ENCODE measurements at regions not wholly inside any gene's neighbourhood (a gene's known extent, or its start where the extent isn't known, plus 50 kb on each side); places are given as distances from the start of the nearest gene placed in this dataset.

GRCh38 chr18:77645170-77645872, 395.7 kb downstream of the GALR1 start:
- ATAC-seq (ENCODE audit: insufficient read depth, low read depth): no peak
- no peak for TF ChIP-seq CTCF (IDR thresholded peaks at IDR 0.05; ENCODE audit: borderline replicate concordance, extremely low read depth, low read length, poor library complexity, severe bottlenecking)
- TF ChIP-seq EZH2 (IDR thresholded peaks at IDR 0.05; ENCODE audit: borderline replicate concordance, low read depth, low read length, severe bottlenecking): no peak
- Histone ChIP-seq H3K9ac (ENCODE audit: low read depth, low read length) (no peak overlapping the region), H3K27me3 (ENCODE audit: insufficient read depth, low read length, poor library complexity) (no peaks in the 10 kb centered on the region), H3K4me3 (ENCODE audit: low read depth in 1 of 2, low read length in 2 of 2) (no peak overlapping the region), H3K79me2 (ENCODE audit: insufficient read depth, low read length) (no peaks in the 10 kb centered on the region), H3K27ac (ENCODE audit: low read length) (no peak overlapping the region), H3K9me3 (ENCODE audit: insufficient read depth, low read length, severe bottlenecking) (no peaks in the 10 kb centered on the region), H3K4me1 (ENCODE audit: insufficient read depth, low read length) (no peaks in the 10 kb centered on the region), H2AFZ (ENCODE audit: low read depth, low read length) (no peak overlapping the region), H3K36me3 (ENCODE audit: insufficient read depth, low read length) (no peaks in the 10 kb centered on the region), H3K4me2 (ENCODE audit: insufficient read depth, low read length) (no peak overlapping the region), H4K20me1 (ENCODE audit: insufficient read depth, low read length) (no peaks in the 10 kb centered on the region)
- DNase-seq: no peak

GRCh38 chr18:77647472-77647871, 397.8 kb downstream of the GALR1 start:
- Histone ChIP-seq H3K4me2 (ENCODE audit: insufficient read depth, low read length) (no peak overlapping the region), H3K4me3 (ENCODE audit: low read depth in 1 of 2, low read length in 2 of 2) (no peak overlapping the region), H2AFZ (ENCODE audit: low read depth, low read length) (no peak overlapping the region), H3K36me3 (ENCODE audit: insufficient read depth, low read length) (no peaks in the 10 kb centered on the region), H3K9me3 (ENCODE audit: insufficient read depth, low read length, severe bottlenecking) (no peaks in the 10 kb centered on the region), H4K20me1 (ENCODE audit: insufficient read depth, low read length) (no peaks in the 10 kb centered on the region), H3K27me3 (ENCODE audit: insufficient read depth, low read length, poor library complexity) (no peaks in the 10 kb centered on the region), H3K4me1 (ENCODE audit: insufficient read depth, low read length) (no peaks in the 10 kb centered on the region), H3K9ac (ENCODE audit: low read depth, low read length) (no peak overlapping the region), H3K27ac (ENCODE audit: low read length) (no peak overlapping the region), H3K79me2 (ENCODE audit: insufficient read depth, low read length) (no peaks in the 10 kb centered on the region)
- DNase-seq (no peak), ATAC-seq (ENCODE audit: insufficient read depth, low read depth) (no peak)
- no peak for TF ChIP-seq EZH2 (IDR thresholded peaks at IDR 0.05; ENCODE audit: borderline replicate concordance, low read depth, low read length, severe bottlenecking)
- peak; percentile 8 for TF ChIP-seq CTCF (IDR thresholded peaks at IDR 0.05; ENCODE audit: borderline replicate concordance, extremely low read depth, low read length, poor library complexity, severe bottlenecking)

- no peak for TF ChIP-seq EZH2 (IDR thresholded peaks at IDR 0.05; ENCODE audit: borderline replicate concordance, low read depth, low read length, severe bottlenecking)
- TF ChIP-seq CTCF (IDR thresholded peaks at IDR 0.05; ENCODE audit: borderline replicate concordance, extremely low read depth, low read length, poor library complexity, severe bottlenecking): no peak
- ATAC-seq (ENCODE audit: insufficient read depth, low read depth): no peak
- no peak overlapping the region for H3K4me2 ChIP-seq (ENCODE audit: insufficient read depth, low read length)
Measured at GRCh38 chr18:77648411-77648810, 398.8 kb downstream of the GALR1 start.

More at GRCh38 chr18:77648411-77648810, 398.8 kb downstream of the GALR1 start:
- Histone ChIP-seq H4K20me1 (ENCODE audit: insufficient read depth, low read length) (no peaks in the 10 kb centered on the region), H3K27me3 (ENCODE audit: insufficient read depth, low read length, poor library complexity) (no peaks in the 10 kb centered on the region), H3K36me3 (ENCODE audit: insufficient read depth, low read length) (no peaks in the 10 kb centered on the region), H3K9ac (ENCODE audit: low read depth, low read length) (no peak overlapping the region), H2AFZ (ENCODE audit: low read depth, low read length) (no peak overlapping the region), H3K79me2 (ENCODE audit: insufficient read depth, low read length) (no peaks in the 10 kb centered on the region), H3K9me3 (ENCODE audit: insufficient read depth, low read length, severe bottlenecking) (no peaks in the 10 kb centered on the region), H3K4me1 (ENCODE audit: insufficient read depth, low read length) (no peaks in the 10 kb centered on the region), H3K4me3 (ENCODE audit: low read depth in 1 of 2, low read length in 2 of 2) (no peak overlapping the region), H3K27ac (ENCODE audit: low read length) (no peak overlapping the region)
- DNase-seq: no peak

Data from DND-41 (cell line).